OCI-LY3 (cell line): ENCODE measurements at regions not wholly inside any gene's neighbourhood (a gene's known extent, or its start where the extent isn't known, plus 50 kb on each side); places are given as distances from the start of the nearest gene placed in this dataset.

Experiments used
- CTCF ChIP-seq: fragments of 200-600, 300-600 bp; sonication (generic); IDR thresholded peaks from 2 replicates; pipeline ENCODE4 v1.5.1; 2014; ENCODE audit warnings: antibody characterized with exemption, low read length, low read depth
- EZH2phosphoT487 ChIP-seq: fragments of 200-600 bp; shearing (Covaris generic); IDR thresholded peaks from 2 replicates; pipeline ENCODE4 v1.6.1; 2018; ENCODE audit warnings: antibody characterized with exemption, mixed run types, low read depth

DNA sequence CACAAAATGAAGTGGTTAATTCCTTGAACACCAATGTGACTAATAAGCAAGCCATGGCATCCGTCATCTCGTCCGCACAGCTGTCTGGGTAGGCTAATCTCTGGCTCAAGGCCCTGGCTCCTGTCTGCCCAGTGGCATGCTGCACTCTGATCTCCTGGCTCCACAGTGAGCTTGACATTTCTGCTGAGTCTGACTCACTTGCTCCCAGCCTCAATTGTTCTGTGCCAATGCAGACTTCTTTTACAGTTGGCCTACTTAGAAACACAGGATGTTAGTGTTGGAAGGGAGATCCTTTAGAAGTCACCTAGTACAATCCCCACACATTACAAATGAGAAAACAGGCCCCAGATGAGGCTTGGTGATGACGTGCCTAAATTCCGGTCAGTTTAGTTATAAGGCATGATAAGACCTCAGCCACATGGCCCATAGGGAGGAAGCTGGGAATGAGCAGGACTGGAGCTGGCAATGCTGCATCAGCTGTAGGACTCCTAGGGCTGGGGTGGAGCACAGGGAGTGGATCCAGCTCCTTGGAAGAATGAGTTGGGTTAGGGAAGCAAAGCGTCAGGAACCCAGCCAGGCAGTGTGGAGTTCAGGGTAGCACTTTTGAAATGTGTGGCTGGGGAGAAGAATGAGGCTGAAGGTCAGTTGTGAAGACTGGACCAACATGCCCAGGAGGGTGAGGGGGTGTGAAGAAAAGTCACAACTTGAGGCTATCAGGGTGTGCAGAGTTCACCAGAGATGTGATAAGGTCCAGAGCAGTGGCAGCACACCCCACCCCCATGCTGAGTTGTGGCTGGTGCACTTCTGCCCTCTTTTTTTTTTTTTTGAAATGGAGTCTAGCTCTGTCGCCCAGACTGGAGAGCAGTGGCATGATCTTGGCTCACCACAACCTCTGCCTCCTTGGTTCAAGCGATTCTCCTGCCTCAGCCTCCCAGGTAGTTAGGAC lies 70.2 kb upstream of the EED start:
- no peak for TF ChIP-seq CTCF
- no peak for TF ChIP-seq EZH2phosphoT487
